A673 (cell line): ENCODE measurements at regions not wholly inside any gene's neighbourhood (a gene's known extent, or its start where the extent isn't known, plus 50 kb on each side); places are given as distances from the start of the nearest gene placed in this dataset.

Experiments used
- EZH2 ChIP-seq: fragments of 200-600 bp; sonication (generic); IDR thresholded peaks from 2 replicates; pipeline ENCODE4 v1.6.1; 2017; ENCODE audit warnings: borderline replicate concordance, low read depth, mild to moderate bottlenecking, mixed read lengths, antibody characterized with exemption, low read length; ENCODE audit not compliant: poor library complexity, severe bottlenecking
- TF ChIP-seq, protein P1 (sequence below): fragments of 300-800, 200-600 bp; sonication (generic); conservative IDR thresholded peaks from 2 replicates; pipeline ENCODE4 v1.5.1; 2017; ENCODE audit warnings: low read depth, mild to moderate bottlenecking, antibody characterized with exemption, low read length, moderate library complexity, mixed read lengths

- TF ChIP-seq, protein P1, sequence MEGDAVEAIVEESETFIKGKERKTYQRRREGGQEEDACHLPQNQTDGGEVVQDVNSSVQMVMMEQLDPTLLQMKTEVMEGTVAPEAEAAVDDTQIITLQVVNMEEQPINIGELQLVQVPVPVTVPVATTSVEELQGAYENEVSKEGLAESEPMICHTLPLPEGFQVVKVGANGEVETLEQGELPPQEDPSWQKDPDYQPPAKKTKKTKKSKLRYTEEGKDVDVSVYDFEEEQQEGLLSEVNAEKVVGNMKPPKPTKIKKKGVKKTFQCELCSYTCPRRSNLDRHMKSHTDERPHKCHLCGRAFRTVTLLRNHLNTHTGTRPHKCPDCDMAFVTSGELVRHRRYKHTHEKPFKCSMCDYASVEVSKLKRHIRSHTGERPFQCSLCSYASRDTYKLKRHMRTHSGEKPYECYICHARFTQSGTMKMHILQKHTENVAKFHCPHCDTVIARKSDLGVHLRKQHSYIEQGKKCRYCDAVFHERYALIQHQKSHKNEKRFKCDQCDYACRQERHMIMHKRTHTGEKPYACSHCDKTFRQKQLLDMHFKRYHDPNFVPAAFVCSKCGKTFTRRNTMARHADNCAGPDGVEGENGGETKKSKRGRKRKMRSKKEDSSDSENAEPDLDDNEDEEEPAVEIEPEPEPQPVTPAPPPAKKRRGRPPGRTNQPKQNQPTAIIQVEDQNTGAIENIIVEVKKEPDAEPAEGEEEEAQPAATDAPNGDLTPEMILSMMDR: no peak
- TF ChIP-seq EZH2: no peak
These were observed 264.4 kb upstream of the GAS1 start for GRCh38 chr9:87211669-87212068.
